ENCODE measurements at regions not wholly inside any gene's neighbourhood (a gene's known extent, or its start where the extent isn't known, plus 50 kb on each side); places are given as distances from the start of the nearest gene placed in this dataset.

DNA sequence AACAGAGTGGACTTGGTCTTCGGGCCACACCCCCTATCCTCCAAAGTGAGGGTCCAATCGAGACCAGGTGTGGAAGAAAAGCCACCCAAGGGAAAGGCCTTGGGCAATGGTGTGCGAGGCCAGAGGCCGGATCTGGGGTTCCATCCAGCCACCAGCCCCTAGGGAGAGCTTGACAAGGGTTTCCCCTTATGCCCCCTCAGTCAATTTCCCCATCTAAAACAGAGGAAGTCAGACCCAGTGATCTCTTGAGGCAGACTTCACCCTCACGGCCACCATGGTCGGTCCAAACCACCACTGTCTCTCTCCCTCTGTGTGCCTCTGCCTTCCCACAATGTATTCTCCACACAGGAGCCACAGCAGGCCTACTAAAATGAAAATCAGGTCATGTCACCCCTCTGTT, 82.9 kb downstream of the C5orf15 start:
- POLR2A ChIA-PET = no interaction called here

DNA sequence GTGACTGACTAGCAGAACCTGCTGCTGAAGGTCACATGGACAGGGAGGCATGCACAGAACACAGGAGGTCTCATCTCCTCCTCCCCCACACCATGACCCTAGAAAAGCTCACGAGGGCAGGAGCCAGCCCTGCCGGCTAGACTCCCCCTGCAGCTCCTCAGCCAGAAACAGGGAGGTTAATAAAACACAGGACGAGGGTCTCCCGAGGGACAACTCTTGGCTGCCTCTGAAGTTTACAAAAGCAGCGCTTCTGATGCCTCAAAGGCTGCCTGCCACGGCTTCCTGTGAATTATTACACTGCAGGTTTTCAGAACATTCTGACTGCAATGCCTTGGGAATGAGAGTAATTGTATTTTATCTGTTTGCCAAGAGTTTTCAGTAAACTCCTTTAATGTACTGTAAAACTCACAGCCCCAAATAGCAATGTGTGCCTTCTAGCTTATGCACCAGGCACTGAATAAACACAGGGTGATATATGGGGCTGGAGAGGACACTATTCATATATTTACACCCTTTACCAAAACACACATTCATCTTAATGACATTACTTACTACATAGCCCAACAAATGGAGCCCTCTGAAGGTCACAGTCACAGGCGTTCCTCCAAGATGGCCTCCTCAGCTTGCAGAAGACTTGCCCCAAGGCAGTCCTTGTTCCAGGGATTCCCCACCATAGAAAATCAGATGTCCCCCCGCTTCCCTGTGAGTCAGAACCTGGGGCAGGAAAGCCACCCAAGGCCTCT, 83.7 kb downstream of the C5orf15 start:
- ChIA-PET POLR2A (no interaction called here), CTCF (interaction anchor here (2.1 kb wide), 1 partner anchor 16 kb away, joined by 6 read pairs; no protein-coding TSS in a partner anchor)
- DNase-seq (ENCODE audit: extremely low spot score) = no peak
- TF ChIP-seq FOXK2 (IDR thresholded peaks at IDR 0.05) (no peak), CTBP1 (IDR thresholded peaks at IDR 0.05; ENCODE audit: borderline replicate concordance) (no peak)

More for the DNA sequence above, 82.9 kb downstream of the C5orf15 start:
- TF ChIP-seq LEF1 (IDR thresholded peaks at IDR 0.05; ENCODE audit: borderline replicate concordance) = no peak
- no peak for TF ChIP-seq CTBP1 (IDR thresholded peaks at IDR 0.05; ENCODE audit: borderline replicate concordance)
- TF ChIP-seq NFRKB (IDR thresholded peaks at IDR 0.05) = no peak
- TF ChIP-seq TARDBP (IDR thresholded peaks at IDR 0.05) = no peak
- TF ChIP-seq ARNT (IDR thresholded peaks at IDR 0.05) = no peak
- TF ChIP-seq ZNF384 (IDR thresholded peaks at IDR 0.05) = no peak
- TF ChIP-seq ELF4 (IDR thresholded peaks at IDR 0.05) = no peak
- no peak for TF ChIP-seq FOXK2 (IDR thresholded peaks at IDR 0.05)
- TF ChIP-seq FOXA1 (IDR thresholded peaks at IDR 0.05) = no peak
- TF ChIP-seq BHLHE40 (IDR thresholded peaks at IDR 0.05; ENCODE audit: borderline replicate concordance) = no peak
- no peak for TF ChIP-seq SUZ12 (IDR thresholded peaks at IDR 0.05)
- TF ChIP-seq SP1 (IDR thresholded peaks at IDR 0.05) = no peak
- TF ChIP-seq FOXM1 (IDR thresholded peaks at IDR 0.05; ENCODE audit: borderline replicate concordance) = no peak
- TF ChIP-seq L3MBTL2 (conservative IDR thresholded peaks at IDR 0.05) = no peak
- TF ChIP-seq HDGF (IDR thresholded peaks at IDR 0.05; ENCODE audit: borderline replicate concordance) = no peak
- TF ChIP-seq, protein P1, sequence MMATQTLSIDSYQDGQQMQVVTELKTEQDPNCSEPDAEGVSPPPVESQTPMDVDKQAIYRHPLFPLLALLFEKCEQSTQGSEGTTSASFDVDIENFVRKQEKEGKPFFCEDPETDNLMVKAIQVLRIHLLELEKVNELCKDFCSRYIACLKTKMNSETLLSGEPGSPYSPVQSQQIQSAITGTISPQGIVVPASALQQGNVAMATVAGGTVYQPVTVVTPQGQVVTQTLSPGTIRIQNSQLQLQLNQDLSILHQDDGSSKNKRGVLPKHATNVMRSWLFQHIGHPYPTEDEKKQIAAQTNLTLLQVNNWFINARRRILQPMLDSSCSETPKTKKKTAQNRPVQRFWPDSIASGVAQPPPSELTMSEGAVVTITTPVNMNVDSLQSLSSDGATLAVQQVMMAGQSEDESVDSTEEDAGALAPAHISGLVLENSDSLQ (IDR thresholded peaks at IDR 0.05) = no peak
- CTCF ChIA-PET = interaction anchor here (2.1 kb wide), 1 partner anchor 16 kb away, joined by 6 read pairs; no protein-coding TSS in a partner anchor
- no peak for DNase-seq (ENCODE audit: extremely low spot score)

- ChIA-PET CTCF (interaction anchor here (2.1 kb wide), 1 partner anchor 15 kb away, joined by 6 read pairs; no protein-coding TSS in a partner anchor), POLR2A (no interaction called here)
- TF ChIP-seq LEF1 (IDR thresholded peaks at IDR 0.05; ENCODE audit: borderline replicate concordance) = no peak
- no peak for TF ChIP-seq SUZ12 (IDR thresholded peaks at IDR 0.05)
- TF ChIP-seq ARNT (IDR thresholded peaks at IDR 0.05) = no peak
- TF ChIP-seq L3MBTL2 (conservative IDR thresholded peaks at IDR 0.05) = no peak
- TF ChIP-seq ELF4 (IDR thresholded peaks at IDR 0.05) = no peak
- TF ChIP-seq NFRKB (IDR thresholded peaks at IDR 0.05) = no peak
- no peak for TF ChIP-seq FOXA1 (IDR thresholded peaks at IDR 0.05)
- TF ChIP-seq FOXM1 (IDR thresholded peaks at IDR 0.05; ENCODE audit: borderline replicate concordance) = no peak
- TF ChIP-seq TARDBP (IDR thresholded peaks at IDR 0.05) = no peak
- TF ChIP-seq, protein P1 (IDR thresholded peaks at IDR 0.05) = no peak
- TF ChIP-seq ZNF384 (IDR thresholded peaks at IDR 0.05) = no peak
- TF ChIP-seq FOXK2 (IDR thresholded peaks at IDR 0.05) = no peak
- no peak for TF ChIP-seq BHLHE40 (IDR thresholded peaks at IDR 0.05; ENCODE audit: borderline replicate concordance)
- TF ChIP-seq CTBP1 (IDR thresholded peaks at IDR 0.05; ENCODE audit: borderline replicate concordance) = no peak
- no peak for TF ChIP-seq HDGF (IDR thresholded peaks at IDR 0.05; ENCODE audit: borderline replicate concordance)
- DNase-seq (ENCODE audit: extremely low spot score) = no peak
Observed at GRCh38 chr5:133883916-133884315, 84.5 kb downstream of the C5orf15 start.

GRCh38 chr5:133882846-133883245, 85.6 kb downstream of the C5orf15 start:
- no peak for DNase-seq (ENCODE audit: extremely low spot score)
- POLR2A ChIA-PET = no interaction called here
- no peak for TF ChIP-seq ELF4 (IDR thresholded peaks at IDR 0.05)
- CTCF ChIA-PET = interaction anchor here (0.6 to 1.6 kb wide), 3 partner anchors 9 to 320 kb away, joined by 3 to 5 read pairs (median 3); no protein-coding TSS in a partner anchor

- POLR2A ChIA-PET = no interaction called here
- CTCF ChIA-PET = interaction anchor here (0.6 to 1.6 kb wide), 4 partner anchors 9 to 320 kb away, joined by 3 to 13 read pairs (median 4); no protein-coding TSS in a partner anchor
Observed at GRCh38 chr5:133882389-133882695, 86.1 kb downstream of the C5orf15 start.

DNA sequence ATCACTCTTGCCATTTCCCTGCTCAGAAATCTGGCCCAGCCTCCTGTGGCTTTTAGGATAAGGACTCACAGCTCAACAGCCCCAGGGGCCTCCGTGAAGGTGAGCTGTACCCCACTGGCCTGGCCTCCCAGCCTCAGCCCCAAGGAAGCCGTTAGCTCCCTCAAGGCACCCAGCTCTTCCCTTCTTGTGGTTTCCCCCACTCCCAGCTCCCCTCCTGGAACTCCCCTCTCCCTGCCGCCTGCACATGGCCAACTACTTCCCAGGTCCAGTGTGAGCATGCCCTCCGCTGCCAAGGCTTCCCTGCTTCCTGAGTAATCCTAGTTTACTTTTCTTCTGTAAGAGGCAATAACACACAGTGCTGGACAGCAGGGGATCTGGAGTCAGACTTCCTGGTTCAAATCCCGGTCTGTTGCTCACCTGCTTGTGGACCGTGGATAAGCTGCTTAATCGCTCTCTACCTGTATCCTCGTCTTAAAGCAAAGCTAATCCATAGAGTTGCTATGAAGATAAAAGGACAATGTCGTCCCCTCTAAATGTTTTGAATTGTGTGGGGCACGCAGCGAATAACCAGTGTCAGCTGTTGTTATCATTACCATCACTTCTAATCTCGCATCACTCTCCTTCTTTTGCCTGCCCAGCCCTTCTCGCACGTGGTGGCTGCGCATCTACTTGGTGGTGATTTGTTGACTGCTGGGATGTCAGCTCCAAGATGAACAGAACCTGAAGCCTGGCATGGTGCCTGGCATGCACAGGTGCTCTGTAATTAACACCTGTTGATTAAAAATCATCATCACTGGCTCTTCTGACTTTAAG, 86.6 kb downstream of the C5orf15 start:
- DNase-seq (ENCODE audit: extremely low spot score) = no peak
- no peak for TF ChIP-seq SUZ12 (IDR thresholded peaks at IDR 0.05)
- TF ChIP-seq, protein P1 (IDR thresholded peaks at IDR 0.05) = no peak
- POLR2A ChIA-PET = no interaction called here
- CTCF ChIA-PET = interaction anchor here (0.6 to 1.6 kb wide), 4 partner anchors 8 to 319 kb away, joined by 3 to 13 read pairs (median 4); no protein-coding TSS in a partner anchor

More at GRCh38 chr5:133882389-133882695, 86.1 kb downstream of the C5orf15 start:
- DNase-seq (ENCODE audit: extremely low spot score) = no peak
- TF ChIP-seq BHLHE40 (IDR thresholded peaks at IDR 0.05; ENCODE audit: borderline replicate concordance) (no peak), FOXM1 (IDR thresholded peaks at IDR 0.05; ENCODE audit: borderline replicate concordance) (no peak), ELF4 (IDR thresholded peaks at IDR 0.05) (no peak), SUZ12 (IDR thresholded peaks at IDR 0.05) (no peak), NFRKB (IDR thresholded peaks at IDR 0.05) (no peak), CTBP1 (IDR thresholded peaks at IDR 0.05; ENCODE audit: borderline replicate concordance) (no peak), ARNT (IDR thresholded peaks at IDR 0.05) (no peak), FOXA1 (IDR thresholded peaks at IDR 0.05) (no peak), HDGF (IDR thresholded peaks at IDR 0.05; ENCODE audit: borderline replicate concordance) (no peak)

Data from HEK293T (cell line).